ENCODE measurements at regions not wholly inside any gene's neighbourhood (a gene's known extent, or its start where the extent isn't known, plus 50 kb on each side); places are given as distances from the start of the nearest gene placed in this dataset.

- TF ChIP-seq CTCF (conservative IDR thresholded peaks at IDR 0.05; ENCODE audit: low read length) (no peak), EZH2phosphoT487 (IDR thresholded peaks at IDR 0.05; ENCODE audit: borderline replicate concordance) (no peak)
Measured at GRCh38 chr2:37868866-37869265, 56.2 kb upstream of the RMDN2 start.

Measured in Loucy (cell line).